Nucleus accumbens (tissue), 56 donors: ENCODE measurements at regions not wholly inside any gene's neighbourhood (a gene's known extent, or its start where the extent isn't known, plus 50 kb on each side); places are given as distances from the start of the nearest gene placed in this dataset.

Source experiments
- DNase-seq, 56 donors: peaks; one replicate each; lab custom pipeline; 2025; lab: John Stamatoyannopoulos, UW

- DNase-seq: no peak
Observed at GRCh38 chr3:21801631-21802030, 50.6 kb upstream of the ZNF385D start.

DNA sequence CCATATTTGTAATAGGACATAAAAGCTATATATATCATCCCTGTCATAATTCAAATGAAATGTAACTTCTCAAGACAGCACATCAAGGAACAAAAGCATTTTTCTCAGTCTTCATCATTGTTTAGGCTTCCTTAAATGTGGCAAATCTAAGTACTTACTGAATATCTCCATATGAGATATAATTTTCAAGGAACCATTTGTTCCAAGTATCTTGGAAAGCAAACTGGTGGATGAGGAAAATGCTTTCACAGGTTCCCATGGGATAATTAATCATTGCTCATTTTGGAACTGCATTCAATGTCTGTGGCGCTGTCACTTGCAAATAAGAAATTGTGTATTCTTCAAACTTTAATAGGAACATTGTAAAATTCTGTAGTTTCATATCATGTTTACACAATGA, 52.6 kb upstream of the ZNF385D start:
- no peak for DNase-seq

- DNase-seq: no peak
Observed at GRCh38 chr3:21804330-21804729, 53.3 kb upstream of the ZNF385D start.

DNA sequence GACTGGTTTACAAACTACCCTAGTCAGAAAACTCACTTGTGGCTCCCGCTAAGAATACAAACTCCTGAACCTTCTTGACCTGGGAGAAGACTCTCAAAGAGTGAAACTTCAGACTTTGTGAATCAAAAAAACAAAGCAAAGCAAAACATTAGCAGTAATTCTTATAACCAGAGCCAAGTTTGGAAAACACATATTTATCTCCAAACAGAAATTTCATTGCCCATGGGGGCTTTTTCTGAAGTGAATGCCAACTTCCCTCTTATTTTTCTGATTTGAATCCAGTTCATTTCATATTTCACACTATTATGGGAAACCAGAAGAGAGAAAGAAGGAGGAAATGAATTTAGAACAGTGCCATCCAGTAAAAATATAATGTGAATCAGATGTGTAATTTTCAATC, 55.7 kb upstream of the ZNF385D start:
- no peak for DNase-seq

GRCh38 chr3:21825684-21826083, 74.7 kb upstream of the ZNF385D start:
- DNase-seq: no peak

DNA sequence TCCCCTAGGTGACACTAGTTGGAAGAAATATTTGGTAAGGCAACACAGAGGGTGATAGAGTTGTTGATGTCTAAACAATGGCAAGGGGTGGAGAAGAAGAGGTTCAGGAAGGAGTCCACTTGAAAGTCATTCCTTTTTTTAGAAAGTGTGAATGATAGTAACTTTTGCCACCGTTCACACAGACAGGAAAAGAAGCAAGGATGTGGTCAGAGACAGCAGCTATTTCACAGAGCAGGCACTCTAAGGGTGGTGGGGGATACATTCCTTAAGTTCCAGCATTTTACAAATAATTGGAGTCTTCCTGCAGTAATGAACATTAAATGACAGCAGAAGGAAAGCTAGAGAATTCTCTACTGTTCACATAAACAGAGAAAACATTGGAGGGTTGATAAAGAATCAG, 75.4 kb upstream of the ZNF385D start:
- DNase-seq: no peak

GRCh38 chr3:21830541-21830940, 79.5 kb upstream of the ZNF385D start:
- DNase-seq: no peak

GRCh38 chr3:21835264-21835663, 84.3 kb upstream of the ZNF385D start:
- no peak for DNase-seq

DNA sequence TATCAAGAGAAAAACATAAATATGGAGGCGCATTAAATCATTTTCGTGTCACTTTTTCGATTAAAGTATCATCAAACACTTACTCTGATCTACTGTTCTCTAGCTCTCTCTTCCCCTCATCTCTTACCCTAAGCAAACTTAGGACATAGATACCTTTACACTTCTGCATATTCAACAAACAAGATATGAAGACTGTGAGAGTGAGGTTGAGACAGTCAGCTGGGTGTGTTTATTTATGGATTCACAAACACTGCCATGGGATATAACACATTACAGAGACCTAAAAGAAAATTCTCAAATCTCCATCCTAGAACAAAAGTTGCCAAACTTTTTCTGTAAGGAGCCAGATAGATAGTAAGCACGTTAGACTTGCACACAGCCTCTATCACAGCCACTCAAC, 85.2 kb upstream of the ZNF385D start:
- DNase-seq: no peak

DNA sequence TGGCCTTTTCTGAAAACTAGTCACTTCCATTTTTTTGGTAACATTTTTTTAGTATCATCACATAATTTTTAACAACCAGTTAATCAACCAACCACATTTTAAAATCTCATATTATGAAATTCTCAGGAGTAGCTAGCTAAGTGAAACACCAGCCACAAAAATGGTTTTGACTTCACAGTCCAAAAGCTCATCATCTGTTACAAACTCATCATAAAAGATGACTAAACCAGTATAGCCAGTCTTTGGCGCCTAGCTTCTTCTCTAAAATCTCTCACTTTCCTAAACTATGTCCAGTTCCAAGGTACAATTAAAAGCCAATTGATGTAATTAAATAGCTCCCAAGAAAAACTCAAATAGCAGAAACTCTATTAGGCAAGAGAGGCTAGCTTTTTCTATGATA, 88.2 kb upstream of the ZNF385D start:
- no peak for DNase-seq

GRCh38 chr3:21839592-21839991, 88.6 kb upstream of the ZNF385D start:
- DNase-seq: no peak

- no peak for DNase-seq
Observed at GRCh38 chr3:21847005-21847404, 96.0 kb upstream of the ZNF385D start.

DNA sequence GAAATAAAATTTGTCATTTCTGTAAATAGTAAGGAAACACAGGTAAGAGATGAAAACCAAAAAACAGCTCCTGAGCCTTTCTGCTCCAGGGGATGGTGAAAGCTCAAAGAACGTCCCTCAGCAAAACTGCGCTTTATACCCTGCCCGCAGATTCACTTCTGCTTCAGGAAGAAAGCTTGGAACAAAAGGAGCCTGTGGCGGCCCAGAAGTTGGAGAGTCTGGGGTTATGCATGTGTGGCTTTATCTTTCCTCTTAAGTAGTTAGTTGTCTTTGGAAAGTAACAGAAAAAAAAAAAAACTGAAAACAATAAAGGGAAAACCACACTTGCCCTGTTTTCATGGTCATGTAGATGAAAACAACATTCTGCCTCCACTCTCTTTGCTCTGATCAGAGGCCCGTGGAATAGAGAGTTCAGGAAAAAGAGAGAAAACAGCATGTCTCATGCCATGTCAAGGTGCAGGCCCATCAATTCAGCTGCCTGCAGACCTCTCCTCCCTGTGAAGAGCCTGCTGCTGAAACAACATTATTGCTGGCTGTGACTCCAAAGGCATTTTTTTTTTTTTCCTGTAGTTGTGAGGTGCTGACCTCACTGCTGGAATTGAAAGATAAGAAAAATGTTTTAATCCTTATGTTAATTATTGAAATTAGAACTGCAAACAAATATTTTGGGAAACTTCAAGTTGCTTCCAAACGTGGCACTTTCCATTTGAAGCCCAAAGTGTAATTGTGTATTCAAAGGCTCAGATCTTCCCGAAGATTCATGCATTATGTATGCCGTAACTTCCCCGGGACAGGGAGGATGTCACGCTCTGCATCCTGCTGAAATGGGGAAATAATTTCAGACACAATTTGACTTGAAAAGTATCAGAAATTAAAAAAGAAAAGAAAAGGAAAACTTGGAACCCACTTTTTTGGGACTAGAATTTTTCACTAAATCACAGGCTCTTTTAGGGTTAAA, 108.4 kb upstream of the ZNF385D start:
- DNase-seq: no peak

DNA sequence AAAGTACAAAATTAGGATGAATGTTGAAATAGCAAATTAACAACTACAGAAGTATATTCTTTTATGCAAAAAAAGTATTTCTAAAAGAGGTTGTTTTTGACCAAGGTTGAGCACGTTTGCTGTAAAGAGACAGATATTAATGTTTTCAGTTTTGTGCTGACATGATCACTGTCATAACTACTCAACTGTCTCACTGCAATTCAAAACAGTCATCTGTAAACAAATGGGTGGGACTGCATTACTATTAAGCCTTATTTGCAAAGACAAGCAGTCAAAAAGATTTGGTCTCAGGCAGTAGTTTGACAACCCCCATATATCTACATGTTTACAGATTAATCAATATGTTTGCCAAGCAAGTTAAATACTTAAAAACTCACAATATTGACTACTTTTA, 109.1 kb upstream of the ZNF385D start:
- no peak for DNase-seq

GRCh38 chr3:21860657-21861056, 109.6 kb upstream of the ZNF385D start:
- no peak for DNase-seq

GRCh38 chr3:21876782-21877181, 125.8 kb upstream of the ZNF385D start:
- no peak for DNase-seq

- DNase-seq: no peak
Observed at GRCh38 chr3:21877214-21877754, 126.3 kb upstream of the ZNF385D start.

GRCh38 chr3:21879184-21879886, 128.3 kb upstream of the ZNF385D start:
- DNase-seq: no peak

DNA sequence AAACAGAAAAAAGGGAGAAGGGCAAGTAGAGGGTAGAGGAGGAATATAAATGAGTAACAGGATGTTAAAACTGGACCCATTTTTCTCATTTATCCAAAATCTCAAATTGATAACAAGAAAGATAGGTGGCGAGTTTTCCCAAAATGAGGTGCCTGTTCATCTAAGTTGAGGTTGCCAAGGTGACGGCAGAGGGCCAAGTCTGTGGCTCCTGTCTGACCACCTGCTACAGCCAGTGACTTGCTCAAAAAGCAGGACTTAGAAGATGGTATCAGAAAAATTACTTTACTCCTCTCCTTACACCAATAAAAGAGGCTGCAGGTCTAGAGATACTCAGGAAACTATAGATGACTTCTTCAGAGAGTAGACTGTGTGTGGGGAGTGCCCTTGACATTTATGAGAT, 137.6 kb upstream of the ZNF385D start:
- DNase-seq: no peak

DNA sequence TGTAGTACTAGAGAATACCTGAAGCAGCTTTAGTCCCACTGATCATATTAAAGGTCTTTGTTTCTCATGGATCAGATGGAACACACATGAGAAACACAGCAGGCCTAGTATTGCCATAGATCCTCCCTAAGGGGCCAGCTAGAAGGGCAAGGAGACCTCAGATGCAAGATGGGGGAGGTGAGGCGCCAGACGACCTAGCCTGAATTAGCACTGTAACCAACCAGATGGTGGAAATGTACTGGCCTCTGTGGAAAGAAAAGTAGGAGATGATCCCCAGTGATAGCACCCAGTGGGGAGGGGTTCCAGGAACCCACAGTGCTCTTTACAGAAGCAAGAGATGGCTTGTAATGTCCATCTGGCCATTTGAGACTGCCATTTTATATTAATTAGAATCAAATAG, 138.2 kb upstream of the ZNF385D start:
- DNase-seq: no peak

GRCh38 chr3:21892104-21892503, 141.1 kb upstream of the ZNF385D start:
- no peak for DNase-seq

DNA sequence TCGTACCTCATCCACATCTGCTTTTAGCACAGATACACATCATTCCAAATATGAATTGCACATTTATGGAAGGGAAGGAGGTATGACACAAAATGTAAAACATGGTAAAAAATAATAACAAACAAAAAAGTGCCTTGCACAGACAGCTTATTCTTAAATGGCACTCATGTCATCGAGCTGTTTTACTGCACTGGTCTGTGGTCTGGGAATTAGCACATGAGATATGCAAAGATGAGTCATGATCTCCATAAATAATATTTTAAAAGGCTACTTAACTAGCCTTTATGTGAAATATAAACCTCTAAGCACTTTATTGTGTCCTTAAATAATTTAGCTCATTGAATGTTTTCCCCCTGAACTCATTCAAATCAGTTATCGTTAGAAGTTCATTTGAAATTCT, 142.2 kb upstream of the ZNF385D start:
- DNase-seq: no peak
